ENCODE measurements at regions not wholly inside any gene's neighbourhood (a gene's known extent, or its start where the extent isn't known, plus 50 kb on each side); places are given as distances from the start of the nearest gene placed in this dataset.

DNA sequence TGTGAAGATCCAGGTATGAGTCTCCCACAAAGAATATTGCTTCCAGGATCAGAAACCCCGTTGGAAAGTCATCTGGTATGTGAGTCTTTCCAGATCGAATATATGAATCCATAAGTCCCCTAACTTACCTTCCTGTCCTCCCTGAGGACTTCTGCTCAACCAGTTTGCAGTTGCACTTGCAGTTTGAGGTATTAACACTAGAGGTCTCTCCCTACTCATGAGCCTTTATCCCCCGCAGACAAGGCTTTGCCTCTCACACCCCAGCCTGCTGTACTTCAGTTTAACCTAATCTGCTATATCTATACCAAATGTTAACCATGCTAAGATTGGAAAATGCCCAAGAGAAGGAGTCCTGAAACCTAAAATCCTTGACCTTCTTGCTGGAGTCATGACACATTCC, 135.3 kb upstream of the DEFB112 start:
- TF ChIP-seq, protein P1, sequence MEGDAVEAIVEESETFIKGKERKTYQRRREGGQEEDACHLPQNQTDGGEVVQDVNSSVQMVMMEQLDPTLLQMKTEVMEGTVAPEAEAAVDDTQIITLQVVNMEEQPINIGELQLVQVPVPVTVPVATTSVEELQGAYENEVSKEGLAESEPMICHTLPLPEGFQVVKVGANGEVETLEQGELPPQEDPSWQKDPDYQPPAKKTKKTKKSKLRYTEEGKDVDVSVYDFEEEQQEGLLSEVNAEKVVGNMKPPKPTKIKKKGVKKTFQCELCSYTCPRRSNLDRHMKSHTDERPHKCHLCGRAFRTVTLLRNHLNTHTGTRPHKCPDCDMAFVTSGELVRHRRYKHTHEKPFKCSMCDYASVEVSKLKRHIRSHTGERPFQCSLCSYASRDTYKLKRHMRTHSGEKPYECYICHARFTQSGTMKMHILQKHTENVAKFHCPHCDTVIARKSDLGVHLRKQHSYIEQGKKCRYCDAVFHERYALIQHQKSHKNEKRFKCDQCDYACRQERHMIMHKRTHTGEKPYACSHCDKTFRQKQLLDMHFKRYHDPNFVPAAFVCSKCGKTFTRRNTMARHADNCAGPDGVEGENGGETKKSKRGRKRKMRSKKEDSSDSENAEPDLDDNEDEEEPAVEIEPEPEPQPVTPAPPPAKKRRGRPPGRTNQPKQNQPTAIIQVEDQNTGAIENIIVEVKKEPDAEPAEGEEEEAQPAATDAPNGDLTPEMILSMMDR (IDR thresholded peaks at IDR 0.05; ENCODE audit: borderline replicate concordance) = no peak
- intact Hi-C loops (cut with micrococcal nuclease) = no loop called here
- no peaks in the 10 kb centered on the region for H3K4me1 ChIP-seq
- no peak for DNase-seq
- H3K27ac ChIP-seq (replicated peaks) = no peak overlapping the region
- no peaks in the 10 kb centered on the region for H3K27me3 ChIP-seq (ENCODE audit: low read depth)
- no peak overlapping the region for H3K4me3 ChIP-seq
- H3K9me3 ChIP-seq (replicated peaks) = no peaks in the 10 kb centered on the region
- no peaks in the 10 kb centered on the region for H3K36me3 ChIP-seq

DNA sequence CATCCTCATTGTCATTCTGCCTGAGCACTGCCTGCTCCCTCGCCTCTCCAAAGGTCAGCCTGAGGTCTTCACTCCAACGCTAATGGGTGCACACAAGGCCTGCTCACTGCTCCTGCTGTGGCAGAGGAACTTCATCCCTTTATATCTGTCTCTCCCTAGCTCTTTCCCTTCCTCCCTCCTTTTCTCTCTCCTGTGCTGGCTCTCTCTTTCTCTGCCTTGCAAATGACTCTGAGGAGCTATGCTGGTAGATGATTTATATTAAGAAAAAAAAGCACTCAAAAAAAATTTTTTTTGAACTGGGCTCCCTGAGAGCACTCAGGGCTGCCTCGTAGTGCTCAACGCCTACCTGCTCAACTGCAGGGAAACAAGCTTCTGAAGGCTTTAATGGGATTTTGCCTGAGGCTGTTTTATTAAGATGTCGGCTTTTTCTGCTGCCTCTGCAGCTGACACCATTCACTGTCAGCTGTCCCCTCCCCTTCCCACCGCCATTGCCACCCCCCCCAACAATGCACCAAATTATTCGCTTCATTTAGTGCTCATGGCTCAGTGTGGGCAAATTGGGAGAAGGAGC, 137.7 kb upstream of the DEFB112 start:
- intact Hi-C loops (cut with micrococcal nuclease) = no loop called here
- H3K36me3 ChIP-seq = no peaks in the 10 kb centered on the region
- no peak overlapping the region for H3K4me3 ChIP-seq
- no peak overlapping the region for H3K27ac ChIP-seq (replicated peaks)
- no peak for DNase-seq
- TF ChIP-seq, protein P1 (IDR thresholded peaks at IDR 0.05; ENCODE audit: borderline replicate concordance) = no peak
- no peaks in the 10 kb centered on the region for H3K4me1 ChIP-seq
- H3K9me3 ChIP-seq (replicated peaks) = no peaks in the 10 kb centered on the region
- no peaks in the 10 kb centered on the region for H3K27me3 ChIP-seq (ENCODE audit: low read depth)

DNA sequence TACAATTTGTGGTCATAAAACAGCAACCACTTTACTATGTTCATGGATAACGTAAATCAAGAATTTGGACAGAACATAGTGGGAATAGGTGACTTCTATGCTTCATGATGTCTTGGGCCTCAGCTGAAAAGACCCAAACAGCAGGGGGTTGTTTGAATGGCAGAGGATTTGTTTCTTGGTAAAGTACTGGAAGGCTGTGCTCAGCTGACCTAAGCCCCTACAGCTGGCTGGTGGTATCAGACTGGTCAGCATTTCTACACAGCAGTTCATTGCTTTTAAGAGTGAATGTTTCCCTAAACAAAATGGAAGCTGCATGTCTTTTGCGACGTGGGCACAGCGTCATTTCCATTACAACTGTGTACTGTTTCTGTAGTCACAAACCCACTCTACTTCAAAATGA, 148.5 kb upstream of the DEFB112 start:
- no peaks in the 10 kb centered on the region for H3K9me3 ChIP-seq (replicated peaks)
- no peak for DNase-seq
- no peak overlapping the region for H3K27ac ChIP-seq (replicated peaks)
- H3K4me3 ChIP-seq = no peak overlapping the region
- intact Hi-C loops (cut with micrococcal nuclease) = no loop called here
- TF ChIP-seq, protein P1 (IDR thresholded peaks at IDR 0.05; ENCODE audit: borderline replicate concordance) = no peak
- no peaks in the 10 kb centered on the region for H3K27me3 ChIP-seq (ENCODE audit: low read depth)
- H3K4me1 ChIP-seq = no peaks in the 10 kb centered on the region
- H3K36me3 ChIP-seq = no peaks in the 10 kb centered on the region

DNA sequence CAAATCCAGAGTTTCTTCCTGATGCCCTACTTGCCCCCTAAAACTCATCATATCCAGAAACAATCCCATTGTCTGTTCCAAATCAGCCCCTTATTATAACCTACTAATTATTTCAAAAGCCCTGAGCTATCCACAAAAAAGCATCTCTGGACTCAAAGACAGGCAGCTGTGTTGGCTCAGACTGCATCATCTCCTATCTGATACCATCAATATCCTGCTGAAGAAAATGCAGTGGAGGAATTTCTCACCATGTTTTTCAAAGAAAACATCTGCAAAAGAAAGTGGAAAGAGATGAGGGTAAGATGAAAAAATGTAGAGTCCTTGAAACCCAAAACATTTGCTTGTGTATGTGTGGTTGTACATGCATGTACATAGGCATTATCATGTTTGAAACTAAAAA, 153.0 kb upstream of the DEFB112 start:
- TF ChIP-seq, protein P1 (IDR thresholded peaks at IDR 0.05; ENCODE audit: borderline replicate concordance) = no peak
- H3K9me3 ChIP-seq (replicated peaks) = no peaks in the 10 kb centered on the region
- H3K4me1 ChIP-seq = no peaks in the 10 kb centered on the region
- no peak overlapping the region for H3K4me3 ChIP-seq
- intact Hi-C loops (cut with micrococcal nuclease) = no loop called here
- no peaks in the 10 kb centered on the region for H3K36me3 ChIP-seq
- H3K27ac ChIP-seq (replicated peaks) = no peak overlapping the region
- DNase-seq = no peak
- no peaks in the 10 kb centered on the region for H3K27me3 ChIP-seq (ENCODE audit: low read depth)

DNA sequence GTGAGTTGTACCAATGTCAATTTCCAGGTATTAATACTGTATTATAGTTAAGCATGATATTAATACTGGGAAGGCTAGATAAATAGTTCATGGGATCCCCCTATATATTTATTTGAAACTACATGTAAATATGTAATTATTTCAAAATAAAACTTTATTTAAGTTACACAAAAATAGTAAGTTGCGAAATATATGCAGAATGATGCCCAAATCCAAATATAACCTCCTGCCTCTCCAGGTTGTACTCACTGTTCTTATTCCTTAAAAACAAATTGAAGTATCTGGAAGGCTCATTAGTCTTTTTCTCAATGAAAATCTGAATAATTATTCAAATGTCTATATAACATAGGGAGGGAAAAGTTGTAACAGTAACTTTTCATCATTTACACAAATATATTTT, 161.9 kb upstream of the DEFB112 start:
- Histone ChIP-seq H3K27ac (replicated peaks) (no peak overlapping the region), H3K4me3 (no peak overlapping the region), H3K36me3 (no peaks in the 10 kb centered on the region), H3K9me3 (replicated peaks) (peaks cover 12% of the 10 kb centered on the region), H3K27me3 (ENCODE audit: low read depth) (no peaks in the 10 kb centered on the region), H3K4me1 (no peaks in the 10 kb centered on the region)
- intact Hi-C loops (cut with micrococcal nuclease) = no loop called here
- TF ChIP-seq, protein P1 (IDR thresholded peaks at IDR 0.05; ENCODE audit: borderline replicate concordance) = no peak
- DNase-seq = no peak
